NB4 (cell line): ENCODE measurements at regions not wholly inside any gene's neighbourhood (a gene's known extent, or its start where the extent isn't known, plus 50 kb on each side); places are given as distances from the start of the nearest gene placed in this dataset.

Experiments
- CTCF ChIP-seq: IDR thresholded peaks from one replicate; pipeline ENCODE4 v1.5.1; 2012; ENCODE audit warnings: low read depth, low read length
- MAX ChIP-seq: IDR thresholded peaks from 2 replicates; pipeline ENCODE4 v1.6.1; 2011; ENCODE audit warnings: low read depth, low read length
- MYC ChIP-seq: IDR thresholded peaks from 2 replicates; pipeline ENCODE4 v1.6.1; 2011; ENCODE audit warnings: low read depth, low read length
- POLR2A ChIP-seq: IDR thresholded peaks from 2 replicates; pipeline ENCODE4 v1.6.1; 2011; ENCODE audit warnings: mild to moderate bottlenecking; ENCODE audit not compliant: insufficient read length; ENCODE audit errors: extremely low read depth

- TF ChIP-seq POLR2A (no peak), CTCF (no peak), MAX (no peak), MYC (no peak)
Observed at GRCh38 chr5:118551716-118552115, 436.6 kb downstream of the DTWD2 start.
